GM21619 (cell line): ENCODE measurements at regions not wholly inside any gene's neighbourhood (a gene's known extent, or its start where the extent isn't known, plus 50 kb on each side); places are given as distances from the start of the nearest gene placed in this dataset.

Source experiments
- ATAC-seq: cut with Tn5 transposase; IDR thresholded peaks from one replicate; pipeline ENCODE4 v1.9.1; 2021; ENCODE audit not compliant: unreplicated experiment

- no peak for ATAC-seq
Observed at GRCh38 chr1:163785868-163786405, 464.2 kb downstream of the NUF2 start.

GRCh38 chr1:163789911-163790310 lies 468.2 kb downstream of the NUF2 start:
- ATAC-seq: no peak

- ATAC-seq: no peak
Observed at GRCh38 chr1:163794551-163794950, 472.8 kb downstream of the NUF2 start.

GRCh38 chr1:163796394-163796821 lies 474.7 kb downstream of the NUF2 start:
- no peak for ATAC-seq

- ATAC-seq: no peak
Observed at GRCh38 chr1:163797816-163798215, 476.1 kb downstream of the NUF2 start.

- ATAC-seq: no peak
Observed at GRCh38 chr1:163799190-163799805, 477.5 kb downstream of the NUF2 start.

- ATAC-seq: no peak
Observed at GRCh38 chr1:163807331-163808049, 485.7 kb downstream of the NUF2 start.

GRCh38 chr1:163813251-163813650 lies 491.5 kb downstream of the NUF2 start:
- ATAC-seq: no peak

- no peak for ATAC-seq
Observed at GRCh38 chr1:163820226-163820625, 498.5 kb downstream of the NUF2 start.

- no peak for ATAC-seq
Observed at GRCh38 chr1:163820766-163821165, 499.0 kb downstream of the NUF2 start.

GRCh38 chr1:163821679-163822078 lies 499.9 kb downstream of the NUF2 start:
- ATAC-seq: no peak

GRCh38 chr1:163823017-163823416 lies 501.3 kb downstream of the NUF2 start:
- no peak for ATAC-seq

GRCh38 chr1:163824006-163824405 lies 502.3 kb downstream of the NUF2 start:
- ATAC-seq: no peak

GRCh38 chr1:163824490-163824889 lies 502.7 kb downstream of the NUF2 start:
- ATAC-seq: no peak

- no peak for ATAC-seq
Observed at GRCh38 chr1:163826500-163826899, 504.7 kb downstream of the NUF2 start.

GRCh38 chr1:163834778-163835177 lies 513.0 kb downstream of the NUF2 start:
- ATAC-seq: no peak

- ATAC-seq: no peak
Observed at GRCh38 chr1:163836481-163836880, 514.7 kb downstream of the NUF2 start.

GRCh38 chr1:163837206-163837605 lies 515.5 kb downstream of the NUF2 start:
- no peak for ATAC-seq

GRCh38 chr1:163842571-163842970 lies 520.8 kb downstream of the NUF2 start:
- no peak for ATAC-seq

- ATAC-seq: no peak
Observed at GRCh38 chr1:163844459-163844858, 522.7 kb downstream of the NUF2 start.

- ATAC-seq: no peak
Observed at GRCh38 chr1:163845279-163845678, 523.5 kb downstream of the NUF2 start.

GRCh38 chr1:163863731-163864130 lies 542.0 kb downstream of the NUF2 start:
- ATAC-seq: no peak
